Ammon's horn (tissue), 1 donor: ENCODE measurements at regions not wholly inside any gene's neighbourhood (a gene's known extent, or its start where the extent isn't known, plus 50 kb on each side); places are given as distances from the start of the nearest gene placed in this dataset.
"Not testable (repeated sequence)": the region's sequence is repeated elsewhere in the genome, so short reads cannot be mapped to it uniquely, and the experiment has no call there.

ENCODE experiments used
- DNase-seq: peaks from one replicate; pipeline ENCODE4 v3.0.0-alpha.2; 2016; ENCODE audit warnings: low spot score

DNA sequence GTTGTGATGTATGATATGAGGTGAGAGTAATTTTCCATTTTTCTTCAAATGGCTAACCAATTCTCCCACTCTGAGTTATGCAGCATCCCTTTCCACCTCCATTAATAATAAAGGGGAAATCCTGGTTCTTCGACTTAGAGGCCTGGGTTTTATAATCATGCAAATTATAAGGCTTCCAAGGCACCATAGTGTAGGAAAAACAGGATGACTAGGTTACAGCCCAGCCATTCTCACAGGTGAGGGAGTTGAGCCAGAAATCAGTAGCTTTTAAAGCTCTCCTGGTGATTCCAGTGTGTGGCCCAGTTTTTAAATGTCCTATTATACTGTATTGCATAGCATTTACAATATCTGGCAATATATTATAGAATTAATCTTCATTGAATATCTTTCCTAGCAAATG lies 203.1 kb downstream of the ARHGEF9 start:
- DNase-seq: no peak

GRCh38 chrX:63581398-63581797 lies 203.6 kb downstream of the ARHGEF9 start:
- DNase-seq: no peak

DNA sequence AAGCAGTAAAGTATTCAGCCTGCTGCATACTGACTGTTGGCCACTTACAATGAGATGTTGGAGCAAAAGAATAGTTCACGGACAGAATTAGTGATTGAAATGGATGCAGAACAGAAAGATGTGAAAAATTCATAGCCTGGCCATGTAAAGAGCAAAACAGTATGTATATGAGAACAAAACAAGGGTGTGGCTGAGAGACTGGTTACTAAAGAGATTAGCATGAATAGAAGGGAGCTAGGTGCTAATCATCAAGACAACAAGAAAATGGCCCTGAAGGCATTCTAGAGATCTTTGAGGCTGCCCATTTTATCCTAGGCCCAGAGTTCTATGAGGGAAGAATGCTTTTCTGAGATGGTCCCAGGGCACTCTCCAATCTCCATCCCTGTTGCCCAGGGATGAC lies 208.5 kb downstream of the ARHGEF9 start:
- no peak for DNase-seq

DNA sequence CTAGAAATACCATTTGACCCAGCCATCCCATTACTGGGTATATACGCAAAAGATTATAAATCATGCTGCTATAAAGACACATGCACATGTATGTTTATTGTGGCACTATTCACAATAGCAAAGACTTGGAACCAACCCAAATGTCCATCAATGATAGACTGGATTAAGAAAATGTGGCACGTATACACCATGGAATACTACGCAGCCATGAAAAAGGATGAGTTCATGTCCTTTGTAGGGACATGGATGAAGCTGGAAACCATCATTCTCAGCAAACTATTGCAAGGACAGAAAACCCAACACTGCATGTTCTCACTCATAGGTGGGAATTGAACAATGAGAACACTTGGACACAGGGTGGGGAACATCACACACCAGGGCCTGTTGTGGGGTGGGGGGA lies 209.3 kb downstream of the ARHGEF9 start:
- not testable (repeated sequence) for DNase-seq

DNA sequence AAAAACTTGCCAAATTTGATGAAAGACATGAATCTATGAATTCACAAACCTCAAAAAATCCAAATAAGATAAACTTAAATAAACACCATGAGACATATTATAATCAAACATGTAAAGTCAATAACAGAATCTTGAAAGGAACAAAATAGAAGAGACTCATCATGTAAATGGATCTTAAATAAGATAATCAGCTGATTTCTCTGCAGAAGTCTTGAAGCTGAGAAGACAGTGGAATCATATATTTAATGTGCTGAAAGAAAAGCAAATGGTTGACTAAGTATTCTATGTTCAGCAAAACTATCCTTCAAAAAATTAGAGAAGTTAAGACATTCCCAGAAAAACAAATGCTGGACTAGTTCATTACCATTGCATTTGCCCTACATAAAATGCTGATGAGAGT lies 215.7 kb upstream of the SPIN4 start:
- DNase-seq: no peak

DNA sequence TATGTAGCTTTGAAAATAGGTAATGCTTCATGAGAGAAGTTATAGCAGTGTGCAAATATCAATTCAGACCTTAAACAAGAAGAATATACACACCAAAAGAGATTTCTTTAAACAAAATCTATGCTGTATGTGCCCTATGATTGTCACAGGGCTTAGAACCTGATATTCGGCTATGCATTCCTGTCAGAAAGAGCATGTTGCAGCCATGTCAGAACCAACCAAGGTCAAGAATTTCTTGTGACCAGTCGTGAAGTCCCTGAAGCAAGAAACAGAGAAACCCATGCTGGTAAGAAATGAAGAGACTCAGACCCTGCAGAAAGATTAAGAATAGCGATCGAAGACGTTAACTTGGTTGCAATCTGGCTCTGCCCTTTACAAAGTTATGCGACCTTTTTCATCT lies 210.3 kb upstream of the SPIN4 start:
- DNase-seq: peak; percentile 2

DNA sequence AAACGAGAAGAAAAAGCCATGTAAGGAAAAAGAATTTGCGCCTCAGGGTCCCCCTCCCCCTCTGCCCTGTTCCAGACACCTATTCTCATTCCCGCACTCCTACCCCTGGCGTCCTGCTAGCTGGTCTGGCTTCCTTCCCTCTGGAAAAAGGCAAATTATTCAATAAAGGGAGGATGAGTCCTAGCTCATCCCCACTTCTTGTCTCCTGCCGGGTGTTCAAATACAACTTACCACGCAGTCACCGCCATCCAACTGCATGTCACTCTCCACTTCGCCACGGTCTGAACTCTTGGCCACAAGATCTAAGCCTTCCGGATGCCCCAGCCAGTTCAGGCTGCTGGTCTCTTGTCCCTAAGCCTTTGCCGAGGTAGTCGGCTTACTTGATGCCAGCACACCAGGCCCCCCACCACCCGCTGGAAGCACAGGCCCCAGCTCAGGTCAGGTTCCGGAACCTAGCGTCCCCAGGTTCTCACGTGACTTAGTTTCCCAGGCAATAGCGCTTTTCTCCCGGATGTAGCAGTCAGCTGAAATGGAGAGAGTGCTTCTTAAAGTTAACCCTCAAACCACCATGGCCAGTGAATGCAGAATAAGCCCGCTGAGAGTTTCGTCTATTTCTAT lies 209.6 kb upstream of the SPIN4 start:
- peak; percentile 79 for DNase-seq

- no peak for DNase-seq
Observed at GRCh38 chrX:63551856-63552255, 200.7 kb upstream of the SPIN4 start.

GRCh38 chrX:63530654-63531053 lies 179.5 kb upstream of the SPIN4 start:
- no peak for DNase-seq

DNA sequence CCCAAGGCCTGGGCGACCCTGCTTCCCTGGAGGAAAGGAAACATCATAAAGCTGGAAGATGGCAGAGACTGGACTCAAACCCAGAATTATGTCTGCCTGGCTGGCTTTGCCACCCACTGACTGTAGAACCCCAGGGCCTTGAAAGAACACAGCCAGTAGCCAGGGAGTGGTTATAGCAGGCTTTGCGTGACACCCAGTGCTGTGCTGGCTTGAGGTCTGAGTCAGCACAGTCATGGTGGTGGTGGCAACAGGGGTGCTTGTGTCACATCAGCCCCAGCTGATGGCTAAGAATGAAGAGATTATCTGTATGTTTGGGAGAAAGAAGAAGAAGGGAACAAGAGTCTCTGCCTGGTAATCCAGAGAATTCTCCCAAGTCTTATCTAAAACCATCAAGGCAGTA lies 178.8 kb upstream of the SPIN4 start:
- DNase-seq: no peak

GRCh38 chrX:63526863-63527262 lies 175.7 kb upstream of the SPIN4 start:
- no peak for DNase-seq

DNA sequence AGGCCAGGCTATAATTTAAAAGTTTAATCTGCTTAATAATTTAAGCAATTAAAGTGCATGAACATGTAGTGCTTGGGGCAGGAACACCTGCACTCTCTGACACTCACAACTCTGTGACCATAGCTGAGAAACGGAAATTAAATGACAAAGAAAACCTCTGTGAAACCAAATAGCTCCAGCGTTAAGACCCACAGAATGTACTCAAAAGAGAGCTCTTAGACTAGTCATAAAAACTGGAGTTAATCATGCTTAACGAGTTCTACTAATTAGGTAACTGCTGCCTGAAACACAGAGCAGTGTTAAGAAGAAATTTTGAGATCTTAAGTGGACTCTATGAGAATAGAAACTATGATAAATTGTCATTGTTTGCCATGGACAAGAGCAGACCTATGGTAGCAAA lies 174.4 kb upstream of the SPIN4 start:
- no peak for DNase-seq

- DNase-seq: not testable (repeated sequence)
Observed at GRCh38 chrX:63519368-63519767, 168.2 kb upstream of the SPIN4 start.

- DNase-seq: no peak
Observed at GRCh38 chrX:63514569-63515080, 163.5 kb upstream of the SPIN4 start.

DNA sequence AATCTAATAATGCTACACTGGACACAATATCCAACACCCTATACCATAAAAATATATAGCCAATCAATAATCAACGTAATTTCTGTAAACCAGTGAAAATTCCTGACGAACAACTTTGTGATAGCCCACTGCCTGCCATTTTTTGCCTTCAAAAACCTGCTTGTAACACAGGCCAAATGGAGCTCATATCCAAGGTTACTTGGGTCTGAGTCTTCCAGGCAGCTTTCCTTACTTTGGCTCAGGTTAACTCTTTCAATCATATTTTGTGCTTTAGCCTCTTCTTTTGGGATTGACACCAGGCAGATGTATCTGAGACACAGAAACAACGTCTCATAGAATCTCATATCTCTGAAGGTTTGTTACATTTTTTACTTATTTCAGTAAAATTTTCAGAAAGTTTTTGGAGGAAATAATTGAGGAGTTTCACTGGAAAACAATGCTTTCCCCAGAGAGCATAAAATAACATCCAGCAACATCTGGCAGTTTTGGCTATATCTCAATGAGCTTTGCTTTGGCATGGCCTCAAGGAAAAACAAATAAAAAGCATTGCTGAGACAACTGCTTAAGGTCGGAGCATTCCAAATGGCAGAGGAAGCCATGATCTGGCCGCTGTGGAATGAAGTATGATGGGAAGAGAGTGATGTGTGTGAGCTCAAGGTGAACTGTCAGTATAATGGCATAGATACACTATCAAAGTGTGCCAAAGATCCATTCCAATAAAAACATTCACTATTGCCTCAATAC lies 162.9 kb upstream of the SPIN4 start:
- DNase-seq: no peak

- DNase-seq: no peak
Observed at GRCh38 chrX:63511361-63511760, 160.2 kb upstream of the SPIN4 start.

DNA sequence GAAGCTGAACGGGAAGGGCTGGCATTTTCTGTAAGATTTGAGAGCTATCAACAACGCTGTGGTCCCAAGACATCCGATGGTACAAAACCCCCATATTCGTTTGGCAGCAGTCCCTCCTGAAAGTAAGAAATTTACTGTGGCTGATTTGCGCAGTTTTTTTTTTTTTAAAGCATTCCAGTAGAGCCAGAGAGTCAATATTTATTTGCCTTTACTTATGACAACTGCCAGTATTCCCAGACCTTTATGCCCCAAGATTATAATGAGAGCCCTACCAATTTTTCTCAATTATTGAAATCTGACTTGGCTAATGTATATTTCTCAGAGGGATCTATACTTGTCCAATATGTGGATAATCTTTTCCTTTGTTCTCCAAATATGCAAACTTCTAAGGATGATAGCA lies 157.5 kb upstream of the SPIN4 start:
- no peak for DNase-seq

DNA sequence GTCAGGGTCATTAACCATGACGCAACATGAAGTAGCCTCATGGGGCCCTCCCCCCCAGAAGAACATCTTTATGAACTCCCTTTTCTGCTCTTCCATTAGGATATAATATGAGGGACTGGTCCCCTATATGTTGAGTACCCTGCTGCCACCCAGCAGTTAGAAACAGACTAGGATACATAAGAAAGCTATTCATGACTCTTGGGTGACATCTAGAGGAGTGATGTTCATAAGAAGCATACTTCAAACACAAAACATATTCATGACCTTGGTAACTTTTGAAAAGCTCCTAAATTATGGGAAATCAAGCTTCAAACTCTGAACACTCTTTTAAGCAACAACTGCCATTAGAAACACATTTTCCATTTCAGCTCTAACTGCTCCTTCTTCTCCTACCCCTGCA lies 155.2 kb upstream of the SPIN4 start:
- DNase-seq: peak; percentile 45

- no peak for DNase-seq
Observed at GRCh38 chrX:63503541-63503940, 152.4 kb upstream of the SPIN4 start.

DNA sequence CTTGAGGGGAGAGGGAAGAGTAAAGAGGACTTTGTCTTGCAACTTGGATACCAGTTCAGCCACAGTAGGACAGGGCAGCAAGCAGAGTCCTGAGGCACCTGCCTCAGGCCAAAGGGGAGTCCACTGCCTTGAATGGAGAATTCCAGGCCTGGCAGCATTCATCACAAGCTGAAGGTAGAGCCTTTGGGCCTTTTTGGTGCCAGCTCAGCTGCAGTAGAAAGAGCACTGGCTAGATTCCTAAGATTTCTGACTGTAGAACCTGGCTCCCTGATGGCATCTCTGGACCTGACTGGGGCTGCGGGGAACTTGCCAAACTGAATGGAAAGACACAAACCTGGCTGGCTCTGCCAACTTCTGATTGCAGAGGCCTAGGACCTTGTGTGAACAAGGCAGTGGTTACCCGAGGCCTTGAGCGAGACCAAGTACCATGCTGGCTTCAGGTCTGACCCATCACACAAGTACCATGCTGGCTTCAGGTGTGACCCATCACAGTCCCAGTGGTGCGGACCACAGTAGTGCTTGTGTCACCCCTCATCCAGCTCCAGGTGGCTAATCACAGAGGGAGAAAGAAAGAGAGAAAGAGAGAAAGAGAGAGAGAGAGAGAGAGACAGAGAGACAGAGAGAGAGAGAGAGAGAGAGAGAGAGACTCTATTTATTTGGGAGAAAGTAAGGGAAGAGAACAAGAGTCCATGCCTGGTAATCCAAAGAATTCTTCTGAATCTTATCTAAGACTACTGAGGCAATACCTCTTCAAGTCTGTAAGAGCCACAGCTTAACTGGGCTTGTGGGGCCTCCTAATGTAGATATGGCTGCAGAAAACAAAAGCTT lies 137.6 kb upstream of the SPIN4 start:
- DNase-seq: no peak

- DNase-seq: no peak
Observed at GRCh38 chrX:63475200-63475599, 124.1 kb upstream of the SPIN4 start.

- no peak for DNase-seq
Observed at GRCh38 chrX:63471004-63471403, 119.9 kb upstream of the SPIN4 start.

GRCh38 chrX:63470506-63470905 lies 119.4 kb upstream of the SPIN4 start:
- DNase-seq: no peak
